ENCODE measurements at regions not wholly inside any gene's neighbourhood (a gene's known extent, or its start where the extent isn't known, plus 50 kb on each side); places are given as distances from the start of the nearest gene placed in this dataset.

DNA sequence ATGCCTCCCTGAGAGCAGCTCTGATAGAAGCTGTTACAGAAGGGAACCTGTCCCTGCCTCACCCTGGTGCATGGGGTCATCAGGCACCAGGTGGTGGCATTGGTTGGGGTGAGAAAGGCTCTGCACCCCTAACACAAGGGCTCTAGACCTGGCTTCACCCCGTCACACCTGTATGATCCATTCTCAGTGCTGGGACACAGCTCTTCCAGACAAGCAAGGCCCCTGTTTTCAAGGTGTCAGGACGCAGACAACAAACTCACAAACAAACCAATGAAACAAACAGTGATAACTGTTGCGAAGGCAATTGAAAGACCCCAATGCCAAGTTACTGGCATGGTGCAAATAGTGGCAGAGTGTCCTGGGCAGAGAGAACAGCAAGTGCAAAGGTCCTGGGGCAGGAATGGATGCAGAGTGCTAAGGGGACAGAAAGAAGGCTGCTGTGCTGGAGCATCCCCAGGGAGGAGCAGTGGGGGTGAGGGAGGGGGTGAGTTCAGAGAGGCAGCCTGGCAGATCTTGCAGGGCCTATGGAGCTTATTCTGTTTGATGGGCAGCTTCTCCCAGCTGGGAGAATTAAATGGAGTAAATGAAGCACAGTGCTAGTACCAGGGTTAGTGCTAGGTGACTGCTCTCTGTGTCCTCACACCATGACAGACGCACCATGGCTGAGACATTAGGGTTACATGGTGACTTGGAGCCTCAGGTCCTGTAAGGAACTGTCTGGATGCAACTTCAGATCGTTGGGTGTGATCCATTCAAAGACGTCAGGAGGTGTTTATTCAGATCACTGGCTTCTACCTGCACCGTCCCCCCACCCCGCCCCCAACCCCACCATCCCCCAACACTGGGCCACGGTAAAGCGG, 67.9 kb upstream of the UNC5A start:
- peaks cover 0 to 67% (median 50%) of the 10 kb centered on the region in 3 donors for H3K27me3 ChIP-seq (ENCODE audit: control insufficient read depth in 3 of 3, insufficient read depth in 3 of 3, low read length in 3 of 3)
- no peaks in the 10 kb centered on the region for H3K36me3 ChIP-seq (ENCODE audit: control insufficient read depth in 3 of 3, insufficient read depth in 2 of 3, low read depth in 1 of 3, low read length in 3 of 3)
- no peak overlapping the region for H3K4me3 ChIP-seq (ENCODE audit: low read depth in 1 of 3, low read length in 3 of 3)
- no peaks in the 10 kb centered on the region for H3K9me3 ChIP-seq (ENCODE audit: control insufficient read depth in 2 of 2, insufficient read depth in 1 of 2, low read depth in 1 of 2, low read length in 1 of 2)
- peaks cover 0 to 3% (median 0%) of the 10 kb centered on the region in 3 donors for H3K4me1 ChIP-seq (ENCODE audit: control insufficient read depth in 3 of 3, insufficient read depth in 2 of 3, low read depth in 1 of 3, low read length in 2 of 3)
- H3K27ac ChIP-seq (ENCODE audit: low read depth in 1 of 3, low read length in 2 of 3), result no peak overlapping the region
- DNase-seq (no peak), FAIRE-seq (no peak)
- WGBS, 3 donors, result 31 to 46% (median 35%) methylated on average over 10 of the region's 10 CpGs

DNA sequence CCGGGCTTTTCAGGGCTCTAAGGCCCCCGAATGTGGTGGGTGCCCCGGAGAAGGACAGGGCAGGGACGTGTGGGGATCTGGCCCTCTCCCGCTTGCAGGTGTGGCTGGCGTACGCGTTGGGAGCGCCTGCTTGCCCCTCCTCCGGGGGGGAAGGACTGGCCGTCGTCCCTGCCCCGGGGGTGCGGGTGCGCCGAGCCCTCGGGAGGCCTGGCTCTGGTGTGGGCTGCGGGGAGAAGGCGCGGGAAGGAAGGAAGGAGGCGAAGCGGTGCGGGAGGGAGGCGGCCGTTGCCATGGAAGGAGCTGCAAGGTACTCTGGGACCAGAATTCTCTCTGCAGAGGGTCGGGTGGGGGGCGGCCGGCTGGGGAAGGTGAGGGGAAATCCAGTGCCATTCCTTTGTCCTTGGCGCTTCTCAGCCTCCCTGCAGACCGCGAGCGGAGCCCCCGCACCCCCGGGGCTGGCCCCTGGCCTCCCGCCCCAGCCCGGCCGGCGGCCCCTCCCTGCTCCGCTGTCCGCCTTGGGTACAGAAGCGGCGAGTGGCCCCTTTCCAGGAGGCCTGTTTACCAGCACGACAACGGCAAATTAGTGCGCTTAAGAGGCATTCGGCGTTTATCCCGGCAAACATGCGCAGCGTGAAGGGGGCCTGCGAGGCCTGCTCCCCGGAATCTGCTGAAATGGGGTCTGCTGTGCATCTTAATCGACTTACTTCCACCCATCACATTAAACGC, 67.1 kb upstream of the UNC5A start:
- 2 to 4% (median 2%) methylated on average over 40 to 54 of the region's 54 CpGs for WGBS, 3 donors
- no peaks in the 10 kb centered on the region for H3K36me3 ChIP-seq (ENCODE audit: control insufficient read depth in 3 of 3, insufficient read depth in 2 of 3, low read depth in 1 of 3, low read length in 3 of 3)
- no peaks in the 10 kb centered on the region for H3K9me3 ChIP-seq (ENCODE audit: control insufficient read depth in 2 of 2, insufficient read depth in 1 of 2, low read depth in 1 of 2, low read length in 1 of 2)
- FAIRE-seq (no peak), DNase-seq (peak in 1 of 2 donors; percentile 18)
- H3K4me1 ChIP-seq (ENCODE audit: control insufficient read depth in 3 of 3, insufficient read depth in 2 of 3, low read depth in 1 of 3, low read length in 2 of 3), result peaks cover 0 to 3% (median 0%) of the 10 kb centered on the region in 3 donors
- H3K27ac ChIP-seq (ENCODE audit: low read depth in 1 of 3, low read length in 2 of 3), result no peak overlapping the region
- peaks cover 0 to 70% (median 44%) of the 10 kb centered on the region in 3 donors for H3K27me3 ChIP-seq (ENCODE audit: control insufficient read depth in 3 of 3, insufficient read depth in 3 of 3, low read length in 3 of 3)
- no peak overlapping the region for H3K4me3 ChIP-seq (ENCODE audit: low read depth in 1 of 3, low read length in 3 of 3)

DNA sequence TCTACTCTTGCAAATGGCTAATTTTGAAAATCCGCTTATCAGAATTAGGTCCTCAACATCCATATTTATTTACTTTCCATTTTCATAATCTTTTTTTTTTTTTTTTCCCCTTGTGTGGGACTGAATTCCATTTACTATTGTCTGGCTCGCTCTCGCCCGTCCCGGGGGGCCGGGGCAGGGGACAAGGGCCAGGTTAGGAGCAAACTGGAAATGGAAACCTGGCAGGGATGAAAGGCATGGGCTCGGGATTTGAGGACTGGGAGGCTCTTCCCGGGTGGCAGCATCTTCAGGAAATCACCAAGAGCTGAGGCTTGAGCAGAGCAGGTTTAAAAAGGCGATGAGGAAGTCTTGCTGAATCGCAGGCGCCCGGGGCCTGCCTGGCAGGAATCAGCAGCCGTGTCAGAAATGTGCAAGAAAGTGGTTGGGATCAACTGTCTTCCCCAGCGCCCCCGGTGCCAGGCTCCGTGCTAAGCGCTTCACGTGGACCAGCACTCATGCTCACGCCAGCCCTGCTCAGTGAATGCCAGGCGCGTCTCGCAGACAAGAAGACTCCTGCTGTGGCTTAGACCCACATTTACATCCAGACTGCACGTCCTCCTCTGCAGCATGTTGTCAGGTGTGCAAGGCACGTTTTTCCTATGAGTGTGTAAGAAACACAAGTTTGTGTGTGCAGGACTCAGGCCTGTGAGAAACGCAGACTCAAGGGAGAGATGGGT, 66.3 kb upstream of the UNC5A start:
- Histone ChIP-seq H3K4me3 (ENCODE audit: low read depth in 1 of 3, low read length in 3 of 3) (no peak overlapping the region), H3K27me3 (ENCODE audit: control insufficient read depth in 3 of 3, insufficient read depth in 3 of 3, low read length in 3 of 3) (peaks cover 0 to 65% (median 46%) of the 10 kb centered on the region in 3 donors), H3K9me3 (ENCODE audit: control insufficient read depth in 2 of 2, insufficient read depth in 1 of 2, low read depth in 1 of 2, low read length in 1 of 2) (no peaks in the 10 kb centered on the region), H3K36me3 (ENCODE audit: control insufficient read depth in 3 of 3, insufficient read depth in 2 of 3, low read depth in 1 of 3, low read length in 3 of 3) (no peaks in the 10 kb centered on the region), H3K4me1 (ENCODE audit: control insufficient read depth in 3 of 3, insufficient read depth in 2 of 3, low read depth in 1 of 3, low read length in 2 of 3) (peaks cover 0 to 3% (median 0%) of the 10 kb centered on the region in 3 donors), H3K27ac (ENCODE audit: low read depth in 1 of 3, low read length in 2 of 3) (no peak overlapping the region)
- no peak for DNase-seq
- FAIRE-seq, result no peak
- 23 to 25% (median 25%) methylated on average over 25 of the region's 25 CpGs for WGBS, 3 donors

DNA sequence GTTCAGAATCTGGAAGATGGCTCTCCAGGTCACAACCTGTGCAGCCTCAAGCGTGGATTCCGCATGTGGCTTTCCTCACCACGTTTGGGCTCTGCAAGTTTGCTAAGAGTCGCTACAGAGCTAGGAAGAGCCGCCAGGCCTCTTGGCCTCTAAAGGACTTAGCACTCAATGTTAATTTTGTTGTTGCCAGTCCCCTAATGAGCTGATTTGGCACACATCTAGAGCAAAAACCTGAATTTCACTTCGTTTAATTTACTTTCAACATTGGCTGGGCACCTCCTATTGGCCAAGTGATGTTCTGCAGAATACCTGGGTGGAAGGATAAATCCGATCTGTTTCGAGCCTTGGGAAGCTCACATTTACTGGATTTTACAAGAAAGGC, 65.8 kb upstream of the UNC5A start:
- H3K36me3 ChIP-seq (ENCODE audit: control insufficient read depth in 3 of 3, insufficient read depth in 2 of 3, low read depth in 1 of 3, low read length in 3 of 3), result no peaks in the 10 kb centered on the region
- no peaks in the 10 kb centered on the region for H3K9me3 ChIP-seq (ENCODE audit: control insufficient read depth in 2 of 2, insufficient read depth in 1 of 2, low read depth in 1 of 2, low read length in 1 of 2)
- no peak for FAIRE-seq
- no peak overlapping the region for H3K27ac ChIP-seq (ENCODE audit: low read depth in 1 of 3, low read length in 2 of 3)
- H3K4me3 ChIP-seq (ENCODE audit: low read depth in 1 of 3, low read length in 3 of 3), result no peak overlapping the region
- H3K27me3 ChIP-seq (ENCODE audit: control insufficient read depth in 3 of 3, insufficient read depth in 3 of 3, low read length in 3 of 3), result peaks cover 0 to 62% (median 47%) of the 10 kb centered on the region in 3 donors
- peak in 1 of 2 donors; percentile 7 for DNase-seq
- WGBS, 3 donors, result 47 to 55% (median 49%) methylated on average over 8 of the region's 8 CpGs
- H3K4me1 ChIP-seq (ENCODE audit: control insufficient read depth in 3 of 3, insufficient read depth in 2 of 3, low read depth in 1 of 3, low read length in 2 of 3), result peaks cover 0 to 3% (median 0%) of the 10 kb centered on the region in 3 donors

DNA sequence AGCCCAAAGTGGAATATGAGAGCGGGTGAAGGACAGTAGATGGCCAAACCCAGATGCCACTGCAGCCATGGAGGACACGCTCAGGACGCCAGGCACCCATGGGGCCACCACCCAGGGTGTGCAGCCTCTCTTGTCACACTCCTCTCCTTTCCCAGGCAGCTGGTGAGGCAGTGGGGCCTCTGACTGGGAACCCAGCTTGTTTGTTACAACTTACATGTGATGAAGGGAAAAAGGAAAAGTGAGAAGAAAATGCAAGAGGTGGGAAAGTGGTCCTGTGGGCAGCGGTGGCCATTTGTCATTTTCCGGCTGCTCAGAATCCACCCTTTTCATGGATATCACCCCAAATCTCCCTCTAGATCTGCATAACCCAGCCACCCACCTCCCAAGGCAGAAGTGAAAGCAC, 62.7 kb upstream of the UNC5A start:
- no peak for DNase-seq
- peaks cover 0 to 3% (median 0%) of the 10 kb centered on the region in 3 donors for H3K4me1 ChIP-seq (ENCODE audit: control insufficient read depth in 3 of 3, insufficient read depth in 2 of 3, low read depth in 1 of 3, low read length in 2 of 3)
- peaks cover 0 to 37% (median 36%) of the 10 kb centered on the region in 3 donors for H3K27me3 ChIP-seq (ENCODE audit: control insufficient read depth in 3 of 3, insufficient read depth in 3 of 3, low read length in 3 of 3)
- H3K27ac ChIP-seq (ENCODE audit: low read depth in 1 of 3, low read length in 2 of 3), result no peak overlapping the region
- H3K9me3 ChIP-seq (ENCODE audit: control insufficient read depth in 2 of 2, insufficient read depth in 1 of 2, low read depth in 1 of 2, low read length in 1 of 2), result no peaks in the 10 kb centered on the region
- no peak overlapping the region for H3K4me3 ChIP-seq (ENCODE audit: low read depth in 1 of 3, low read length in 3 of 3)
- H3K36me3 ChIP-seq (ENCODE audit: control insufficient read depth in 3 of 3, insufficient read depth in 2 of 3, low read depth in 1 of 3, low read length in 3 of 3), result no peaks in the 10 kb centered on the region
- no peak for FAIRE-seq
- 77 to 85% (median 83%) methylated on average over 5 of the region's 5 CpGs for whole genome bisulfite sequencing, 3 donors

DNA sequence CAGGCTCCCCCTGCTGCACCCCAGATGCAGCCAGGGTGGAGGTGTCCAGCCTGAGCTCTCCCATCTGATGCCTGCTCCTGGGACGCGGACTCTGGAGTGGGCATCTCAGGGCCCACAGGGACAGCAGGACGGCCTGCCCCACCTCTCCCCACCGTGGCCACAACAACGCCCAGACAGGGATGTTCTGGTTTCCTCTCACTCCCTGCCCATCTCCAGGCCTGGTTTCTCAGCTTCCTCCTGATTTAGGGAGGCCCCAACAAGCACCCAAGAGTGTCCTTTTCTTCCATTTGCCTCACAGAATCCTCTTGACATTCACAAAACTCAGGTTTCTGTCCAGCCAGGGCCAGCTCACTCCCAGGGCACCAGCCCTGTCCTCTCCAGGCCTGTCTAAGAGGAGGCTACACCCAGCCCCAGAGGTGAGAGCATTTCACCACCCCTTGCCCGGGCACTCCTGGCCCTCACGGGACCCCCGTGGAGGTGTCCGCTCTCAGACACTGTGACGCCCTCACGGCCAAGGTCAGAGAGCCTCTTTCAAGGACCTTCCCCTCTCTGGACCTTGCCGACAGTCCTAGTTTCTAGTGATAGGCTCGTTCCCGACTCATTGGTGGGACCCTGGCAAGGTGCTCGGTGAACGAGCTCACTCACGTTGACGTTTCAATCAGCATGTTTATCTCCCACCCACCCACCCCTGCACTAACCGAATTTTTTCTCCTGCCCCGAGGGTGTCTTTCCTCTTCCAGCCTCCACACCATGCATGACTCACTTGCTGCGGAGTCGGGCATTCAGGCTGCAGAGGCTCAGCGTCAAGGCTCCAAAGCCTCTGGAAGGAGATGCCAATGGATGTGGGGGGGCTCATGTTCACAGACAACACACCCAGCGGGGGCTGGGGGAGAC, 62.0 kb upstream of the UNC5A start:
- DNase-seq, result no peak
- Histone ChIP-seq H3K27ac (ENCODE audit: low read depth in 1 of 3, low read length in 2 of 3) (no peak overlapping the region), H3K4me1 (ENCODE audit: control insufficient read depth in 3 of 3, insufficient read depth in 2 of 3, low read depth in 1 of 3, low read length in 2 of 3) (peaks cover 0 to 3% (median 0%) of the 10 kb centered on the region in 3 donors), H3K9me3 (ENCODE audit: control insufficient read depth in 2 of 2, insufficient read depth in 1 of 2, low read depth in 1 of 2, low read length in 1 of 2) (no peaks in the 10 kb centered on the region), H3K27me3 (ENCODE audit: control insufficient read depth in 3 of 3, insufficient read depth in 3 of 3, low read length in 3 of 3) (peaks cover 0 to 32% (median 32%) of the 10 kb centered on the region in 3 donors), H3K36me3 (ENCODE audit: control insufficient read depth in 3 of 3, insufficient read depth in 2 of 3, low read depth in 1 of 3, low read length in 3 of 3) (no peaks in the 10 kb centered on the region), H3K4me3 (ENCODE audit: low read depth in 1 of 3, low read length in 3 of 3) (no peak overlapping the region)
- FAIRE-seq, result no peak
- 79 to 80% (median 79%) methylated on average over 23 to 24 of the region's 24 CpGs for WGBS, 3 donors

DNA sequence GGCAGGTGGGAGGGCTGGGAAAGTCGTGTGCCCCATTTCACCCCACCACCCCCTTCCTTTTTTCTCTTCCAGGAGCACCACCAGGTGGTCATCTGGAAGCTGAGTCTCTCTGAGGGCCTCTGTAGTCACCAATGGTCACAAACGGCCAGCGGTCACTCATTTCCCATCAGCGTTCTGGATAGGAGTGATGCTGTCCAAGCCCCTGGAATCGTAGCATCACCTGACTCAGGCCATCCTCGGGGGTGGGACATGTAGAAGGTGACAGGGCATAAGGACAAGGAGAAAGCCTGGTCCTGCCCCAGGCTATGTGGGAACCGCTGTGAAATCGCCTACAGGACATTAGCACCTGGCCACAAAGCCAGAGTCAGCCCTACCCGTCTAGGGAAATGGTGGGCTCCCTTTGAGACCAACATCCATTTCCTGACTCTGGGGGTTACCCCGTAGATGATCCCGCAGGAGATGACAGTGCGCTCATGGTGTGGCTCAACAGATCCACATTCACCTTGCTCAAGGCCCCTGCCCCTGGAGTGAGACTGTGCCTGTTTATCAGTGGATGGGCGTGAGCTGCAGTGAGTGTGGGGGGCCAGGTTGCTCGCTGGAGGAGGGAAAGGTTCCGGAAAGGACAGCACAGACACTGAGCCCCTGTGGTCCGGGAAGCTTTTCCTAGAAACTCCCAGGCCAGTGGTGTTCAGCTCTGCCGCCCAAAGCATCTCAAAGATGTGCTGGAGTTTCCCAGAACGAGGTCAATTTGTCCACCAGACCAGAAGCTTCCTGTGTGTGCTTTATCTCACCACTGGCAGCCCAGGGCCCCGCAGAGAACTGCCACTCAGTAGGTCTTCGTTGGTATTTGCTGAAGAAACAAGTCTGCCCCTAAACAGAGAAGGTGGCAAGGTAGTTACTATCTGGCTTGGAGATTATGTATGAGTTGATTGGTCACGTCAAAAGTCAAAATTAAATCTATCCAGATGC, 61.1 kb upstream of the UNC5A start:
- WGBS, 3 donors, result 67 to 70% (median 67%) methylated on average over 21 of the region's 21 CpGs
- no peaks in the 10 kb centered on the region for H3K4me1 ChIP-seq (ENCODE audit: control insufficient read depth in 3 of 3, insufficient read depth in 2 of 3, low read depth in 1 of 3, low read length in 2 of 3)
- H3K36me3 ChIP-seq (ENCODE audit: control insufficient read depth in 3 of 3, insufficient read depth in 2 of 3, low read depth in 1 of 3, low read length in 3 of 3), result no peaks in the 10 kb centered on the region
- H3K9me3 ChIP-seq (ENCODE audit: control insufficient read depth in 2 of 2, insufficient read depth in 1 of 2, low read depth in 1 of 2, low read length in 1 of 2), result no peaks in the 10 kb centered on the region
- H3K4me3 ChIP-seq (ENCODE audit: low read depth in 1 of 3, low read length in 3 of 3), result no peak overlapping the region
- FAIRE-seq, result no peak
- H3K27ac ChIP-seq (ENCODE audit: low read depth in 1 of 3, low read length in 2 of 3), result no peak overlapping the region
- DNase-seq, result no peak
- peaks cover 0 to 27% (median 23%) of the 10 kb centered on the region in 3 donors for H3K27me3 ChIP-seq (ENCODE audit: control insufficient read depth in 3 of 3, insufficient read depth in 3 of 3, low read length in 3 of 3)
